ENCODE measurements at regions not wholly inside any gene's neighbourhood (a gene's known extent, or its start where the extent isn't known, plus 50 kb on each side); places are given as distances from the start of the nearest gene placed in this dataset.

GRCh38 chr19:34831714-34832113, 58.7 kb upstream of the ZNF599 start:
- TF ChIP-seq CTCF (IDR thresholded peaks at IDR 0.05; ENCODE audit: insufficient read depth, low read length) (no peak), POLR2AphosphoS5 (IDR thresholded peaks at IDR 0.05; ENCODE audit: low read depth) (no peak), REST (IDR thresholded peaks at IDR 0.05; ENCODE audit: insufficient replicate concordance, low read depth) (no peak), GABPA (IDR thresholded peaks at IDR 0.05; ENCODE audit: low read depth) (no peak), SPI1 (IDR thresholded peaks at IDR 0.05; ENCODE audit: borderline replicate concordance, low read depth) (no peak)

All from HL-60 (cell line).